Frontal cortex (tissue), 3 donors: ENCODE measurements at regions not wholly inside any gene's neighbourhood (a gene's known extent, or its start where the extent isn't known, plus 50 kb on each side); places are given as distances from the start of the nearest gene placed in this dataset.
A peak's percentile ranks its signal among the peaks of the same experiment; 100 is the strongest.

Experiments used
- DNase-seq, 2 donors: peaks; one replicate each; pipeline ENCODE4 v3.0.0; 2012; ENCODE audit warnings: low spot score in 2 of 2
- FAIRE-seq: peaks from 2 replicates; lab custom pipeline; 2012; peaks lifted over from hg19 to GRCh38; lab: Jason Lieb, UNC
- donor health status: control.
- donor health status: control.
- donor health status: control.

- DNase-seq (no peak), FAIRE-seq (no peak)
Measured at GRCh38 chr6:21648475-21649050, 55.0 kb downstream of the SOX4 start.

GRCh38 chr6:21653323-21653722, 59.8 kb downstream of the SOX4 start:
- FAIRE-seq (no peak), DNase-seq (no peak)

- DNase-seq, result no peak
- FAIRE-seq, result no peak
Measured at GRCh38 chr6:21653905-21654304, 60.4 kb downstream of the SOX4 start.

- DNase-seq, result no peak
- FAIRE-seq, result no peak
Measured at GRCh38 chr6:21654361-21654760, 60.8 kb downstream of the SOX4 start.

- FAIRE-seq, result no peak
- DNase-seq, result no peak
Measured at GRCh38 chr6:21663966-21664313, 70.4 kb downstream of the SOX4 start.

- no peak for FAIRE-seq
- DNase-seq, result peak in 1 of 2 donors; percentile 48
Measured at GRCh38 chr6:21664314-21665109, 71.0 kb downstream of the SOX4 start.

- FAIRE-seq, result no peak
- no peak for DNase-seq
Measured at GRCh38 chr6:21665110-21665391, 71.5 kb downstream of the SOX4 start.

GRCh38 chr6:21665392-21666200, 72.0 kb downstream of the SOX4 start:
- DNase-seq (no peak), FAIRE-seq (no peak)

- DNase-seq, result no peak
- no peak for FAIRE-seq
Measured at GRCh38 chr6:21666201-21666691, 72.7 kb downstream of the SOX4 start.

GRCh38 chr6:21666853-21667681, 73.5 kb downstream of the SOX4 start:
- FAIRE-seq, result no peak

GRCh38 chr6:21668795-21669194, 75.2 kb downstream of the SOX4 start:
- FAIRE-seq, result no peak
- no peak for DNase-seq

More at GRCh38 chr6:21666853-21667681, 73.5 kb downstream of the SOX4 start:
- DNase-seq, result no peak

GRCh38 chr6:21676769-21677168, 83.2 kb downstream of the SOX4 start:
- FAIRE-seq, result no peak
- DNase-seq, result no peak

GRCh38 chr6:21678990-21679389, 85.4 kb downstream of the SOX4 start:
- FAIRE-seq (no peak), DNase-seq (no peak)

GRCh38 chr6:21679761-21680265, 86.3 kb downstream of the SOX4 start:
- no peak for DNase-seq
- no peak for FAIRE-seq

- no peak for DNase-seq
- FAIRE-seq, result no peak
Measured at GRCh38 chr6:21680611-21681010, 87.1 kb downstream of the SOX4 start.

GRCh38 chr6:21690489-21690888, 96.9 kb downstream of the SOX4 start:
- peak; percentile 31 for FAIRE-seq
- no peak for DNase-seq

- FAIRE-seq, result no peak
- DNase-seq, result no peak
Measured at GRCh38 chr6:21691685-21692346, 98.3 kb downstream of the SOX4 start.

- no peak for DNase-seq
- no peak for FAIRE-seq
Measured at GRCh38 chr6:21692721-21693120, 99.2 kb downstream of the SOX4 start.

- FAIRE-seq (no peak), DNase-seq (no peak)
Measured at GRCh38 chr6:21694168-21694567, 100.6 kb downstream of the SOX4 start.
